Keratinocyte (primary cell): ENCODE measurements at regions not wholly inside any gene's neighbourhood (a gene's known extent, or its start where the extent isn't known, plus 50 kb on each side); places are given as distances from the start of the nearest gene placed in this dataset.

Source experiments
- DNase-seq: peaks from one replicate; pipeline ENCODE4 v3.0.0-alpha.2; 2011; ENCODE audit warnings: low read depth, missing footprints, low spot score
- FAIRE-seq: peaks from 2 replicates; lab custom pipeline; 2011; peaks lifted over from hg19 to GRCh38; lab: Jason Lieb, UNC
- H2AFZ ChIP-seq: 2 replicates; pipeline ENCODE4 v1.6.0; 2012; ENCODE audit warnings: low read length, control low read depth, inconsistent platforms; ENCODE audit not compliant: control insufficient read depth
- H3K27ac ChIP-seq: 2 replicates; pipeline ENCODE4 v1.5.1; 2011; ENCODE audit warnings: low read length; ENCODE audit not compliant: control insufficient read depth, insufficient read depth
- H3K27me3 ChIP-seq: 3 replicates; pipeline ENCODE4 v1.6.0; 2011; ENCODE audit warnings: low read length; ENCODE audit not compliant: control insufficient read depth, insufficient read depth; ENCODE audit errors: extremely low read depth
- H3K36me3 ChIP-seq, 2 experiments: 2 replicates in 1 of 2; 3 replicates in 1 of 2; pipeline ENCODE4 v1.5.1; 2011; ENCODE audit warnings: low read length in 2 of 2, mild to moderate bottlenecking in 1 of 2; ENCODE audit not compliant: control insufficient read depth in 2 of 2, insufficient read depth in 2 of 2; ENCODE audit errors: extremely low read depth in 1 of 2
- H3K4me1 ChIP-seq: 3 replicates; pipeline ENCODE4 v1.5.1; 2011; ENCODE audit warnings: low read length; ENCODE audit not compliant: control insufficient read depth, insufficient read depth; ENCODE audit errors: extremely low read depth
- H3K4me2 ChIP-seq: 3 replicates; pipeline ENCODE4 v1.6.0; 2011; ENCODE audit warnings: low read depth, low read length; ENCODE audit not compliant: control insufficient read depth, insufficient read depth; ENCODE audit errors: extremely low read depth
- H3K4me3 ChIP-seq, 3 experiments: fragments of 200-600 bp in 1 of 3; sonication (generic) in 1 of 3; 2 replicates in 2 of 3; 3 replicates in 1 of 3; pipeline ENCODE4 v1.5.1; 2011 to 2016; ENCODE audit warnings: low read length in 3 of 3, mild to moderate bottlenecking in 3 of 3, control low read depth in 2 of 3, inconsistent platforms in 1 of 3, low read depth in 1 of 3, mixed read lengths in 1 of 3, mixed run types in 1 of 3, moderate library complexity in 1 of 3; ENCODE audit not compliant: control insufficient read depth in 2 of 3, insufficient read depth in 2 of 3; ENCODE audit errors: extremely low read depth in 1 of 3
- H3K79me2 ChIP-seq: 2 replicates; pipeline ENCODE4 v1.6.0; 2012; ENCODE audit warnings: low read length; ENCODE audit not compliant: control insufficient read depth, insufficient read depth
- H3K9ac ChIP-seq: 3 replicates; pipeline ENCODE4 v1.6.0; 2011; ENCODE audit warnings: low read length; ENCODE audit not compliant: control insufficient read depth, insufficient read depth; ENCODE audit errors: extremely low read depth
- H3K9me1 ChIP-seq: 3 replicates; pipeline ENCODE4 v1.6.0; 2011; ENCODE audit warnings: low read length; ENCODE audit not compliant: control insufficient read depth, insufficient read depth; ENCODE audit errors: extremely low read depth
- H3K9me3 ChIP-seq: 2 replicates; pipeline ENCODE4 v1.5.1; 2012; ENCODE audit warnings: low read depth, low read length; ENCODE audit not compliant: control insufficient read depth
- H4K20me1 ChIP-seq: 3 replicates; pipeline ENCODE4 v1.6.0; 2011; ENCODE audit warnings: low read length; ENCODE audit not compliant: control insufficient read depth, insufficient read depth; ENCODE audit errors: extremely low read depth
- EZH2 ChIP-seq: IDR thresholded peaks from one replicate; pipeline ENCODE4 v1.6.1; 2012; ENCODE audit warnings: inconsistent platforms, mild to moderate bottlenecking, low read length, moderate library complexity
- dilution Hi-C: fragments of 300-500 bp; cut with MboI; formaldehyde crosslinking; loops from one replicate; pipeline ENCODE4 v1.7.0; 2020; ENCODE audit warnings: low sequenced_read_pairs; ENCODE audit not compliant: extremely low pct_ligation_motif_present
- TF ChIP-seq, protein P1 (sequence below), 3 experiments: IDR thresholded peaks in 1 of 3; conservative IDR thresholded peaks in 1 of 3; optimal IDR thresholded peaks in 1 of 3; 2 replicates in 2 of 3; 3 replicates in 1 of 3; pipeline versions ENCODE3 to v1.5.1; 2011; ENCODE audit warnings: low read length in 3 of 3, mild to moderate bottlenecking in 3 of 3, moderate library complexity in 2 of 3, control low read depth in 1 of 3, inconsistent platforms in 1 of 3; ENCODE audit not compliant: insufficient read depth in 2 of 3; ENCODE audit errors: extremely low read depth in 1 of 3

DNA sequence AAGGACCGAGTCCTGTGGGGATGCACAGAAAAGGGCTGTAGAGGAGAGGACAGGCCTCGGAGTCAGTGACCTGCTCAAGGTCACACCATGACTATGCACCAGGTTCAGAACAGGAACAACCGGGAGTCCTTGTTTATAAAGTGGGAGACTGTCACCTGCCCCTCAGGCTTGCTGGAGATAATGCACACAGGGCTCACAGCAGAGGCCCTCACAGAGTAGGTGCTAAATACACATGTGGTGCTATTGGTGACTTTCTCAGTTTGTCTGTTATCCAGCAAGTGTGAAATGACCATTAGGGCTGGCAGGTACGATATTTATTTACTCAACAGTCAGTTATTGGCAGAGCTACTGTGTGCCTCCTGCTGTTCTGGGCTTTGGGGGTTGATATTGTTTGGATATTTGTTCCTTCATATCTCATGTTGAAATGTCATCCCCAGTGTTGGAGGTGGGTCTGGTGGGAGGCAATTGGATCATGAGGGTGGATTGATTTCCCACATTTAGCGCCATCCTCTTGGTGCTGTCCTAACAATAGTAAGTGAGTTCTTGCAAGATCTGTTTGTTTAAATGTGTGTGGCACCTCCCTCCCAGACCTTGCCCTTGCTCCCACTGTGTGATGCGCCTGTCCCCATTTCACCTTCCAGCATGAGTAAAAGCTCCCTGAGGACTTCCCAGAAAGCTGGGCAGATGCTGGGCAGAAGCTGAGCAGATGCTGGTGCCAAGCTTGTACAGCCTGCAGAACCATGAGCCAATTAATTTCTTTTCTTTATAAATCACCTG is 162.1 kb upstream of the MPHOSPH6 start:
- Histone ChIP-seq H2AFZ (no peak overlapping the region), H3K79me2 (no peaks in the 10 kb centered on the region), H3K4me3 (no peak overlapping the region), H3K4me1 (no peaks in the 10 kb centered on the region), H3K36me3 (no peaks in the 10 kb centered on the region), H3K27ac (no peak overlapping the region), H4K20me1 (no peaks in the 10 kb centered on the region), H3K9me1 (no peaks in the 10 kb centered on the region), H3K4me2 (no peak overlapping the region), H3K9ac (no peak overlapping the region), H3K9me3 (no peaks in the 10 kb centered on the region), H3K27me3 (peaks cover 3% of the 10 kb centered on the region)
- TF ChIP-seq, protein P1, sequence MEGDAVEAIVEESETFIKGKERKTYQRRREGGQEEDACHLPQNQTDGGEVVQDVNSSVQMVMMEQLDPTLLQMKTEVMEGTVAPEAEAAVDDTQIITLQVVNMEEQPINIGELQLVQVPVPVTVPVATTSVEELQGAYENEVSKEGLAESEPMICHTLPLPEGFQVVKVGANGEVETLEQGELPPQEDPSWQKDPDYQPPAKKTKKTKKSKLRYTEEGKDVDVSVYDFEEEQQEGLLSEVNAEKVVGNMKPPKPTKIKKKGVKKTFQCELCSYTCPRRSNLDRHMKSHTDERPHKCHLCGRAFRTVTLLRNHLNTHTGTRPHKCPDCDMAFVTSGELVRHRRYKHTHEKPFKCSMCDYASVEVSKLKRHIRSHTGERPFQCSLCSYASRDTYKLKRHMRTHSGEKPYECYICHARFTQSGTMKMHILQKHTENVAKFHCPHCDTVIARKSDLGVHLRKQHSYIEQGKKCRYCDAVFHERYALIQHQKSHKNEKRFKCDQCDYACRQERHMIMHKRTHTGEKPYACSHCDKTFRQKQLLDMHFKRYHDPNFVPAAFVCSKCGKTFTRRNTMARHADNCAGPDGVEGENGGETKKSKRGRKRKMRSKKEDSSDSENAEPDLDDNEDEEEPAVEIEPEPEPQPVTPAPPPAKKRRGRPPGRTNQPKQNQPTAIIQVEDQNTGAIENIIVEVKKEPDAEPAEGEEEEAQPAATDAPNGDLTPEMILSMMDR (optimal IDR thresholded peaks at IDR 0.05 in 1 of 3, IDR thresholded peaks at IDR 0.05 in 1 of 3, conservative IDR thresholded peaks at IDR 0.05 in 1 of 3; ENCODE audit: extremely low read depth in 1 of 3, insufficient read depth in 2 of 3, low read length in 3 of 3): no peak
- TF ChIP-seq EZH2: no peak
- DNase-seq: no peak
- FAIRE-seq: no peak
- dilution Hi-C loops: no loop called here

DNA sequence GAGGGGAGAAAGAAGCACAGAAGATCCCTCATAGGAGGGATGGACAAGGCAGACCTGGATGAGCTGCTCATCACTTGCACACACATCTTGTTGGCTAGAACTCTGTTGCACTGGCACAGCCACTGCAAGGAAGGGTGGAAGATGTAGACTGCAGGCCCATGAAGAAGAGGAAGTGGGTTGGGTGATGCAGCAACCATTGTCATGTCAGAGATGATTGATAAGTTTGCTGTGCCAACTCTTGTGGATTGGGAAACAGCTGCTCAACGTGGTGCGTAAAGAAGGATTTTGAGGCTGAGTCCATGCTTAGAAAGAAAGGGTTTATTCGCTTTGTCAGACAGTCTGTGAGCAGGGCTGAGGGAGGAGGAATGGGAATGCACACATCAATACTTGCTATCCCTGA is 161.4 kb upstream of the MPHOSPH6 start:
- no peak overlapping the region for H3K4me2 ChIP-seq

More for the DNA sequence above, 161.4 kb upstream of the MPHOSPH6 start:
- TF ChIP-seq EZH2: no peak
- TF ChIP-seq, protein P1 (optimal IDR thresholded peaks at IDR 0.05 in 1 of 3, IDR thresholded peaks at IDR 0.05 in 1 of 3, conservative IDR thresholded peaks at IDR 0.05 in 1 of 3; ENCODE audit: extremely low read depth in 1 of 3, insufficient read depth in 2 of 3, low read length in 3 of 3): no peak
- H3K9me3 ChIP-seq: no peaks in the 10 kb centered on the region
- H2AFZ ChIP-seq: no peak overlapping the region
- no peak overlapping the region for H3K27ac ChIP-seq
- no peak overlapping the region for H3K4me3 ChIP-seq
- H3K4me1 ChIP-seq: no peaks in the 10 kb centered on the region
- H3K79me2 ChIP-seq: no peaks in the 10 kb centered on the region
- FAIRE-seq (no peak), DNase-seq (no peak)
- H4K20me1 ChIP-seq: no peaks in the 10 kb centered on the region
- H3K9ac ChIP-seq: no peak overlapping the region
- H3K36me3 ChIP-seq: no peaks in the 10 kb centered on the region
- H3K9me1 ChIP-seq: no peaks in the 10 kb centered on the region
- dilution Hi-C loops: no loop called here
- H3K27me3 ChIP-seq: peaks cover 3% of the 10 kb centered on the region
